Testis (tissue), 2 donors: ENCODE measurements at regions not wholly inside any gene's neighbourhood (a gene's known extent, or its start where the extent isn't known, plus 50 kb on each side); places are given as distances from the start of the nearest gene placed in this dataset.

Experiments used
- DNase-seq: peaks from one replicate; pipeline ENCODE4 v3.0.0-alpha.2; 2019
- H3K27ac ChIP-seq, 2 donors: fragments of 200-600 bp; sonication (generic); one replicate each; pipeline ENCODE4 v1.5.1; 2019
- H3K27me3 ChIP-seq: fragments of 200-600 bp; sonication (generic); one replicate; pipeline ENCODE4 v1.5.1; 2019
- H3K36me3 ChIP-seq: fragments of 200-600 bp; sonication (generic); one replicate; pipeline ENCODE4 v1.5.1; 2017; ENCODE audit warnings: low read depth; ENCODE audit errors: missing control alignments
- H3K4me1 ChIP-seq: fragments of 200-600 bp; sonication (generic); one replicate; pipeline ENCODE4 v1.5.1; 2019
- H3K4me3 ChIP-seq, 2 donors: fragments of 200-600 bp; sonication (generic); one replicate each; pipeline ENCODE4 v1.5.1; 2017 to 2019
- H3K9me3 ChIP-seq: fragments of 200-600 bp; sonication (generic); one replicate; pipeline ENCODE4 v1.5.1; 2017
- CTCF ChIP-seq, 3 experiments: fragments of 450-650 bp in 2 of 3; fragments of 200-600 bp in 1 of 3; sonication (generic) in 1 of 3; IDR thresholded peaks; one replicate each; pipeline ENCODE4 v1.5.1; 2016 to 2019; ENCODE audit warnings: antibody characterized with exemption in 3 of 3, mild to moderate bottlenecking in 2 of 3, moderate library complexity in 1 of 3
- POLR2A ChIP-seq: fragments of 450-650 bp; IDR thresholded peaks from one replicate; pipeline ENCODE4 v1.6.1; 2017; ENCODE audit warnings: antibody characterized with exemption, mild to moderate bottlenecking, moderate library complexity
- WGBS, 2 donors: methylation state at CpG; one replicate each; pipeline ENCODE4 v1.1.5; 2018; 5-methylcytosine and 5-hydroxymethylcytosine counted together
- intact Hi-C: fragments of 100-400 bp; cut with DNase I; formaldehyde crosslinking; loops from one replicate; pipeline ENCODE4 v1.15.1; 2023; ENCODE audit warnings: low total_unique reads

GRCh38 chr12:107826276-107826675 lies 51.8 kb downstream of the ASCL4 start:
- intact Hi-C loops: no loop called here
- no peak for DNase-seq
- no peak overlapping the region for H3K27ac ChIP-seq
- H3K4me1 ChIP-seq: no peaks in the 10 kb centered on the region
- TF ChIP-seq POLR2A (no peak), CTCF (IDR thresholded peaks at IDR 0.05) (no peak)
- H3K36me3 ChIP-seq: no peaks in the 10 kb centered on the region
- WGBS, 2 donors: 70 to 88% methylated on average over 9 of the region's 9 CpGs
- no peak overlapping the region for H3K4me3 ChIP-seq
- no peaks in the 10 kb centered on the region for H3K27me3 ChIP-seq
- no peaks in the 10 kb centered on the region for H3K9me3 ChIP-seq

GRCh38 chr12:107829271-107829670 lies 54.8 kb downstream of the ASCL4 start:
- intact Hi-C loops: no loop called here
- no peak for DNase-seq
- Histone ChIP-seq H3K36me3 (no peaks in the 10 kb centered on the region), H3K27ac (no peak overlapping the region), H3K4me3 (no peak overlapping the region), H3K27me3 (no peaks in the 10 kb centered on the region), H3K4me1 (no peaks in the 10 kb centered on the region), H3K9me3 (no peaks in the 10 kb centered on the region)
- WGBS, 2 donors: 43 to 95% methylated on average over 1 of the region's 1 CpG
- TF ChIP-seq CTCF (IDR thresholded peaks at IDR 0.05) (no peak), POLR2A (no peak)

- no peak overlapping the region for H3K27ac ChIP-seq
- 59 to 65% methylated on average over 4 of the region's 4 CpGs for WGBS, 2 donors
- no peak for DNase-seq
- no peak for TF ChIP-seq CTCF (IDR thresholded peaks at IDR 0.05)
- H3K4me3 ChIP-seq: no peak overlapping the region
- no peaks in the 10 kb centered on the region for H3K9me3 ChIP-seq
- intact Hi-C loops: no loop called here
- no peaks in the 10 kb centered on the region for H3K4me1 ChIP-seq
- no peaks in the 10 kb centered on the region for H3K27me3 ChIP-seq
- H3K36me3 ChIP-seq: no peaks in the 10 kb centered on the region
Observed at GRCh38 chr12:107832441-107832840, 57.9 kb downstream of the ASCL4 start.

- DNase-seq: no peak
- WGBS, 2 donors: 59 to 69% methylated on average over 1 of the region's 1 CpG
- Histone ChIP-seq H3K4me1 (no peaks in the 10 kb centered on the region), H3K27me3 (no peaks in the 10 kb centered on the region), H3K4me3 (no peak overlapping the region), H3K27ac (no peak overlapping the region), H3K9me3 (no peaks in the 10 kb centered on the region), H3K36me3 (no peaks in the 10 kb centered on the region)
- no peak for TF ChIP-seq CTCF (IDR thresholded peaks at IDR 0.05)
- no peak for TF ChIP-seq POLR2A
- intact Hi-C loops: no loop called here
Observed at GRCh38 chr12:107840186-107840585, 65.7 kb downstream of the ASCL4 start.

- intact Hi-C loops: no loop called here
- TF ChIP-seq CTCF (IDR thresholded peaks at IDR 0.05): no peak
- TF ChIP-seq POLR2A: no peak
- Histone ChIP-seq H3K9me3 (no peaks in the 10 kb centered on the region), H3K27ac (no peak overlapping the region), H3K36me3 (no peaks in the 10 kb centered on the region), H3K27me3 (no peaks in the 10 kb centered on the region), H3K4me3 (peak overlapping the region in 1 of 2 donors; percentile 18), H3K4me1 (no peaks in the 10 kb centered on the region)
- WGBS, 2 donors: 1% methylated on average over 13 to 58 of the region's 59 CpGs
- no peak for DNase-seq
Observed at GRCh38 chr12:107843351-107844311, 69.1 kb downstream of the ASCL4 start.
